H1 (cell line): ENCODE measurements at regions not wholly inside any gene's neighbourhood (a gene's known extent, or its start where the extent isn't known, plus 50 kb on each side); places are given as distances from the start of the nearest gene placed in this dataset.

Source experiments
- ATF3 ChIP-seq: IDR thresholded peaks from 2 replicates; pipeline ENCODE4 v1.6.1; 2011; ENCODE audit warnings: low read depth, mild to moderate bottlenecking, low read length; ENCODE audit not compliant: insufficient read depth
- CHD1 ChIP-seq: IDR thresholded peaks from 2 replicates; pipeline ENCODE4 v1.6.1; 2012; ENCODE audit warnings: low read depth, low read length, improper control_type of control experiment
- CTCF ChIP-seq, 3 experiments: IDR thresholded peaks; 1 replicate in 2 of 3; 2 replicates in 1 of 3; pipeline versions ENCODE4 v1.5.1 to v1.6.1; 2011; ENCODE audit warnings: low read length in 3 of 3, mild to moderate bottlenecking in 3 of 3, inconsistent platforms in 2 of 3, low read depth in 1 of 3, moderate library complexity in 1 of 3; ENCODE audit not compliant: insufficient read depth in 1 of 3; ENCODE audit errors: control extremely low read depth in 1 of 3
- EZH2 ChIP-seq: fragments of 200-600 bp; sonication (generic); IDR thresholded peaks from 2 replicates; pipeline ENCODE4 v1.7.1; 2012; ENCODE audit warnings: low read depth, mild to moderate bottlenecking, moderate library complexity, low read length, inconsistent platforms; ENCODE audit not compliant: severe bottlenecking
- MAFK ChIP-seq: IDR thresholded peaks from 2 replicates; pipeline ENCODE4 v1.6.1; 2012; ENCODE audit warnings: low read depth, mild to moderate bottlenecking, improper control_type of control experiment, low read length
- NANOG ChIP-seq: IDR thresholded peaks from 2 replicates; pipeline ENCODE4 v1.6.1; 2011; ENCODE audit warnings: low read length, low read depth, mild to moderate bottlenecking, inconsistent platforms; ENCODE audit not compliant: insufficient read depth, poor library complexity, severe bottlenecking
- POLR2A ChIP-seq, 2 experiments: IDR thresholded peaks; 1 replicate in 1 of 2; 2 replicates in 1 of 2; pipeline ENCODE4 v1.6.1; 2011; ENCODE audit warnings: low read depth in 2 of 2, low read length in 2 of 2, mild to moderate bottlenecking in 2 of 2; ENCODE audit errors: control extremely low read depth in 1 of 2
- POLR2AphosphoS5 ChIP-seq: IDR thresholded peaks from 2 replicates; pipeline ENCODE4 v1.6.1; 2011; ENCODE audit warnings: low read depth, low read length
- RAD21 ChIP-seq, 2 experiments: IDR thresholded peaks in 1 of 2; conservative IDR thresholded peaks in 1 of 2; 2 replicates each; pipeline ENCODE4 v1.6.1; 2011; ENCODE audit warnings: low read depth in 2 of 2, low read length in 2 of 2, improper control_type of control experiment in 1 of 2, inconsistent platforms in 1 of 2, mild to moderate bottlenecking in 1 of 2, moderate library complexity in 1 of 2
- TEAD4 ChIP-seq: IDR thresholded peaks from 2 replicates; pipeline ENCODE4 v1.6.1; 2012; ENCODE audit warnings: low read depth, low read length, inconsistent platforms, mixed read lengths

- no peak for TF ChIP-seq CHD1
- TF ChIP-seq RAD21 (IDR thresholded peaks at IDR 0.05 in 1 of 2, conservative IDR thresholded peaks at IDR 0.05 in 1 of 2; ENCODE audit: low read depth in 2 of 2, low read length in 2 of 2), result no peak
- TF ChIP-seq ATF3, result no peak
- TF ChIP-seq POLR2AphosphoS5, result no peak
- no peak for TF ChIP-seq CTCF (IDR thresholded peaks at IDR 0.05; ENCODE audit: control extremely low read depth in 1 of 3, insufficient read depth in 1 of 3, low read depth in 1 of 3, low read length in 3 of 3)
- TF ChIP-seq EZH2, result no peak
- TF ChIP-seq POLR2A (IDR thresholded peaks at IDR 0.05; ENCODE audit: control extremely low read depth in 1 of 2, low read depth in 2 of 2, low read length in 2 of 2), result no peak
- TF ChIP-seq NANOG, result no peak
- no peak for TF ChIP-seq TEAD4
- no peak for TF ChIP-seq MAFK
These were observed 169.2 kb downstream of the METTL4 start for GRCh38 chr18:2402084-2402483.
